Dendritic cell treated with granulocyte-macrophage colony-stimulating factor and Interleukin-4, amounts not matched to agents 40 ng/mL and 50 ng/mL, for 4 days (primary cell): ENCODE measurements at regions not wholly inside any gene's neighbourhood (a gene's known extent, or its start where the extent isn't known, plus 50 kb on each side); places are given as distances from the start of the nearest gene placed in this dataset.
"Not testable (repeated sequence)": the region's sequence is repeated elsewhere in the genome, so short reads cannot be mapped to it uniquely, and the experiment has no call there.

Source experiments
- H3K27ac Mint-ChIP-seq: one replicate; pipeline ENCODE4 v1.8.0; 2022; ENCODE audit warnings: mild to moderate bottlenecking, mixed read lengths
- H3K27me3 Mint-ChIP-seq: one replicate; pipeline ENCODE4 v1.8.0; 2022; ENCODE audit warnings: mild to moderate bottlenecking, mixed read lengths
- H3K36me3 Mint-ChIP-seq: one replicate; pipeline ENCODE4 v1.8.0; 2022; ENCODE audit warnings: low read depth, mixed read lengths
- H3K4me1 Mint-ChIP-seq: one replicate; pipeline ENCODE4 v1.8.0; 2022; ENCODE audit warnings: low read depth, mixed read lengths
- H3K4me3 Mint-ChIP-seq: one replicate; pipeline ENCODE4 v1.8.0; 2022; ENCODE audit warnings: mild to moderate bottlenecking, moderate library complexity, mixed read lengths
- H3K9me3 Mint-ChIP-seq: one replicate; pipeline ENCODE4 v1.8.0; 2022; ENCODE audit warnings: mixed read lengths
- intact Hi-C: fragments of 100-400 bp; cut with micrococcal nuclease; formaldehyde crosslinking; loops from one replicate; pipeline ENCODE4 v1.15.0; 2022

- H3K27me3 Mint-ChIP-seq, result no peaks in the 10 kb centered on the region
- intact Hi-C loops, result no loop called here
- H3K27ac Mint-ChIP-seq, result no peak overlapping the region
- H3K9me3 Mint-ChIP-seq, result no peaks in the 10 kb centered on the region
- H3K4me3 Mint-ChIP-seq, result no peak overlapping the region
- H3K36me3 Mint-ChIP-seq, result no peaks in the 10 kb centered on the region
- H3K4me1 Mint-ChIP-seq, result no peaks in the 10 kb centered on the region
These were observed 203.0 kb upstream of the SGO1 start for GRCh38 chr3:20388971-20389370.

- H3K9me3 Mint-ChIP-seq, result no peaks in the 10 kb centered on the region
- no peaks in the 10 kb centered on the region for H3K27me3 Mint-ChIP-seq
- intact Hi-C loops, result no loop called here
These were observed 194.3 kb upstream of the SGO1 start for GRCh38 chr3:20380295-20380694.

GRCh38 chr3:20378315-20378714 lies 192.3 kb upstream of the SGO1 start:
- no peaks in the 10 kb centered on the region for H3K27me3 Mint-ChIP-seq
- no peaks in the 10 kb centered on the region for H3K9me3 Mint-ChIP-seq
- no peak overlapping the region for H3K27ac Mint-ChIP-seq
- no peaks in the 10 kb centered on the region for H3K4me1 Mint-ChIP-seq
- intact Hi-C loops, result no loop called here
- H3K36me3 Mint-ChIP-seq, result no peaks in the 10 kb centered on the region
- no peak overlapping the region for H3K4me3 Mint-ChIP-seq

More at GRCh38 chr3:20380295-20380694, 194.3 kb upstream of the SGO1 start:
- no peak overlapping the region for H3K4me3 Mint-ChIP-seq
- no peak overlapping the region for H3K27ac Mint-ChIP-seq
- no peaks in the 10 kb centered on the region for H3K36me3 Mint-ChIP-seq
- no peaks in the 10 kb centered on the region for H3K4me1 Mint-ChIP-seq

GRCh38 chr3:20376665-20377217 lies 190.7 kb upstream of the SGO1 start:
- Mint-ChIP-seq H3K27ac (no peak overlapping the region), H3K36me3 (no peaks in the 10 kb centered on the region), H3K4me3 (no peak overlapping the region), H3K4me1 (no peaks in the 10 kb centered on the region), H3K27me3 (no peaks in the 10 kb centered on the region), H3K9me3 (no peaks in the 10 kb centered on the region)
- intact Hi-C loops, result no loop called here

- H3K36me3 Mint-ChIP-seq, result no peaks in the 10 kb centered on the region
- no peak overlapping the region for H3K27ac Mint-ChIP-seq
- no peaks in the 10 kb centered on the region for H3K27me3 Mint-ChIP-seq
- H3K9me3 Mint-ChIP-seq, result peaks cover 7% of the 10 kb centered on the region
- H3K4me1 Mint-ChIP-seq, result no peaks in the 10 kb centered on the region
- no peak overlapping the region for H3K4me3 Mint-ChIP-seq
- intact Hi-C loops, result no loop called here
These were observed 189.3 kb upstream of the SGO1 start for GRCh38 chr3:20375302-20375701.

GRCh38 chr3:20370273-20371063 lies 184.5 kb upstream of the SGO1 start:
- H3K27me3 Mint-ChIP-seq, H3K4me1 Mint-ChIP-seq, intact Hi-C loops, H3K4me3 Mint-ChIP-seq, H3K27ac Mint-ChIP-seq, H3K36me3 Mint-ChIP-seq: not testable (repeated sequence)
- peaks cover 10% of the 10 kb centered on the region for H3K9me3 Mint-ChIP-seq

- Mint-ChIP-seq H3K4me1 (no peaks in the 10 kb centered on the region), H3K27me3 (no peaks in the 10 kb centered on the region), H3K4me3 (no peak overlapping the region), H3K27ac (no peak overlapping the region), H3K36me3 (no peaks in the 10 kb centered on the region), H3K9me3 (peaks cover 30% of the 10 kb centered on the region)
- intact Hi-C loops, result no loop called here
These were observed 175.0 kb upstream of the SGO1 start for GRCh38 chr3:20361000-20361399.

GRCh38 chr3:20353286-20353685 lies 167.3 kb upstream of the SGO1 start:
- Mint-ChIP-seq H3K4me1 (peaks cover 10% of the 10 kb centered on the region), H3K27me3 (no peaks in the 10 kb centered on the region), H3K36me3 (no peaks in the 10 kb centered on the region), H3K9me3 (peaks cover 13% of the 10 kb centered on the region), H3K4me3 (no peak overlapping the region), H3K27ac (no peak overlapping the region)
- intact Hi-C loops, result no loop called here

GRCh38 chr3:20352546-20353179 lies 166.7 kb upstream of the SGO1 start:
- H3K4me3 Mint-ChIP-seq, result no peak overlapping the region
- H3K27ac Mint-ChIP-seq, result no peak overlapping the region
- peaks cover 10% of the 10 kb centered on the region for H3K4me1 Mint-ChIP-seq
- intact Hi-C loops, result no loop called here
- no peaks in the 10 kb centered on the region for H3K36me3 Mint-ChIP-seq
- H3K27me3 Mint-ChIP-seq, result no peaks in the 10 kb centered on the region
- H3K9me3 Mint-ChIP-seq, result peaks cover 7% of the 10 kb centered on the region

- intact Hi-C loops, result no loop called here
These were observed 164.4 kb upstream of the SGO1 start for GRCh38 chr3:20350449-20350848.

GRCh38 chr3:20346916-20347315 lies 160.9 kb upstream of the SGO1 start:
- intact Hi-C loops, result no loop called here
- no peak overlapping the region for H3K4me3 Mint-ChIP-seq
- no peaks in the 10 kb centered on the region for H3K4me1 Mint-ChIP-seq
- H3K36me3 Mint-ChIP-seq, result no peaks in the 10 kb centered on the region
- no peaks in the 10 kb centered on the region for H3K9me3 Mint-ChIP-seq
- H3K27me3 Mint-ChIP-seq, result no peaks in the 10 kb centered on the region
- H3K27ac Mint-ChIP-seq, result no peak overlapping the region

More at GRCh38 chr3:20350449-20350848, 164.4 kb upstream of the SGO1 start:
- H3K4me3 Mint-ChIP-seq, result no peak overlapping the region
- peaks cover 10% of the 10 kb centered on the region for H3K4me1 Mint-ChIP-seq
- H3K9me3 Mint-ChIP-seq, result no peaks in the 10 kb centered on the region
- H3K36me3 Mint-ChIP-seq, result no peaks in the 10 kb centered on the region
- H3K27ac Mint-ChIP-seq, result no peak overlapping the region
- H3K27me3 Mint-ChIP-seq, result no peaks in the 10 kb centered on the region

GRCh38 chr3:20346369-20346768 lies 160.4 kb upstream of the SGO1 start:
- Mint-ChIP-seq H3K4me3 (no peak overlapping the region), H3K36me3 (no peaks in the 10 kb centered on the region)

GRCh38 chr3:20344400-20344959 lies 158.5 kb upstream of the SGO1 start:
- intact Hi-C loops, result no loop called here
- H3K27me3 Mint-ChIP-seq, result no peaks in the 10 kb centered on the region
- no peak overlapping the region for H3K27ac Mint-ChIP-seq
- no peaks in the 10 kb centered on the region for H3K9me3 Mint-ChIP-seq
- no peaks in the 10 kb centered on the region for H3K4me1 Mint-ChIP-seq
- H3K36me3 Mint-ChIP-seq, result no peaks in the 10 kb centered on the region
- no peak overlapping the region for H3K4me3 Mint-ChIP-seq

More at GRCh38 chr3:20346369-20346768, 160.4 kb upstream of the SGO1 start:
- no peak overlapping the region for H3K27ac Mint-ChIP-seq
- H3K9me3 Mint-ChIP-seq, result no peaks in the 10 kb centered on the region
- no peaks in the 10 kb centered on the region for H3K27me3 Mint-ChIP-seq
- intact Hi-C loops, result no loop called here
- no peaks in the 10 kb centered on the region for H3K4me1 Mint-ChIP-seq

- Mint-ChIP-seq H3K27ac (no peak overlapping the region), H3K4me3 (no peak overlapping the region), H3K27me3 (no peaks in the 10 kb centered on the region), H3K4me1 (no peaks in the 10 kb centered on the region), H3K36me3 (no peaks in the 10 kb centered on the region), H3K9me3 (no peaks in the 10 kb centered on the region)
- intact Hi-C loops, result no loop called here
These were observed 157.8 kb upstream of the SGO1 start for GRCh38 chr3:20343790-20344189.
